HFF-Myc (cell line): ENCODE measurements at regions not wholly inside any gene's neighbourhood (a gene's known extent, or its start where the extent isn't known, plus 50 kb on each side); places are given as distances from the start of the nearest gene placed in this dataset.
"Not testable (repeated sequence)": the region's sequence is repeated elsewhere in the genome, so short reads cannot be mapped to it uniquely, and the experiment has no call there.

Experiments
- DNase-seq: peaks from one replicate; pipeline ENCODE4 v3.0.0-alpha.2; 2011; ENCODE audit warnings: low read depth; ENCODE audit errors: extremely low read depth
- H3K4me3 ChIP-seq: replicated peaks from 2 replicates; pipeline ENCODE4 v1.5.1; 2011; ENCODE audit warnings: low read depth, mild to moderate bottlenecking, control low read depth, low read length
- TF ChIP-seq, protein P1 (sequence below): IDR thresholded peaks from 2 replicates; pipeline ENCODE4 v1.5.1; 2012; ENCODE audit warnings: mild to moderate bottlenecking, low read depth, low read length, control low read depth; ENCODE audit errors: missing control alignments

DNA sequence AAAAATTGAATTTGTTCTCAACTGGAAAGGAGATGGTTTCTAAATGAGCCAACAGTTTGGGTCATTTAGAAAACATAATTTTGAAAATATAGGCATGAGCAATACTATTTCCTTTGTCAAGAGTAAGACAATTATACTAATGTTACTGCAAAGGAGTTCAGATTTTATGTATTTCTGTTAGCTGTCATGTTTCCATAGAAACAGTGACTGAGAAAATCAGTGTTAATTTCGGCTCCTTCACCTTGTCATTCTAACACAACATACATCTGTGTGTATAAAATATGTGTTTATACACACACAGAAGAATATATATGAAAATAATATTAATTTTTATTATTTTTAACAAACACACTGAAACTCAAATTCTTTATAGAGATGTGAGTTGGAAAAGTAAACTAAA, 178.0 kb upstream of the SPHKAP start:
- DNase-seq: no peak
- TF ChIP-seq, protein P1, sequence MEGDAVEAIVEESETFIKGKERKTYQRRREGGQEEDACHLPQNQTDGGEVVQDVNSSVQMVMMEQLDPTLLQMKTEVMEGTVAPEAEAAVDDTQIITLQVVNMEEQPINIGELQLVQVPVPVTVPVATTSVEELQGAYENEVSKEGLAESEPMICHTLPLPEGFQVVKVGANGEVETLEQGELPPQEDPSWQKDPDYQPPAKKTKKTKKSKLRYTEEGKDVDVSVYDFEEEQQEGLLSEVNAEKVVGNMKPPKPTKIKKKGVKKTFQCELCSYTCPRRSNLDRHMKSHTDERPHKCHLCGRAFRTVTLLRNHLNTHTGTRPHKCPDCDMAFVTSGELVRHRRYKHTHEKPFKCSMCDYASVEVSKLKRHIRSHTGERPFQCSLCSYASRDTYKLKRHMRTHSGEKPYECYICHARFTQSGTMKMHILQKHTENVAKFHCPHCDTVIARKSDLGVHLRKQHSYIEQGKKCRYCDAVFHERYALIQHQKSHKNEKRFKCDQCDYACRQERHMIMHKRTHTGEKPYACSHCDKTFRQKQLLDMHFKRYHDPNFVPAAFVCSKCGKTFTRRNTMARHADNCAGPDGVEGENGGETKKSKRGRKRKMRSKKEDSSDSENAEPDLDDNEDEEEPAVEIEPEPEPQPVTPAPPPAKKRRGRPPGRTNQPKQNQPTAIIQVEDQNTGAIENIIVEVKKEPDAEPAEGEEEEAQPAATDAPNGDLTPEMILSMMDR: no peak
- H3K4me3 ChIP-seq: no peak overlapping the region

DNA sequence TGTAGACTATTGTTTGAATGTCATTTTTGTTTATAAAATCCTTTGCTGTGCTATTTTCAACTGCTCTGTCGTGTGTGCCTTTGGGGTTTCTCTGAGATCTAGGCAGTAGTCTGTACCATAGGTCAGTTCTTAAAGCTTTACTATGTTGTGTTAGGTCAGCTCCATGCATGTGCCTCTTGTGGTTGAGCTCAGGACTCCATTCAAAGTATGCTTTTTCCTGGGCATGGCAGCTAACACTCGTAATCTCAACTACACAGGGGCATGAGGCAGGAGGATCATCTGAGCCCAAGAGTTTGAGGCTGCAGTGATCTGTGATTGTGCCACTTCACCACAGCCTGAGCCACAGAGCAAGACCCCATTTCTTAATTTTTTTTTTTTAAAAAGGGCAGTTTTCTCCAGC, 174.4 kb upstream of the SPHKAP start:
- DNase-seq: no peak

DNA sequence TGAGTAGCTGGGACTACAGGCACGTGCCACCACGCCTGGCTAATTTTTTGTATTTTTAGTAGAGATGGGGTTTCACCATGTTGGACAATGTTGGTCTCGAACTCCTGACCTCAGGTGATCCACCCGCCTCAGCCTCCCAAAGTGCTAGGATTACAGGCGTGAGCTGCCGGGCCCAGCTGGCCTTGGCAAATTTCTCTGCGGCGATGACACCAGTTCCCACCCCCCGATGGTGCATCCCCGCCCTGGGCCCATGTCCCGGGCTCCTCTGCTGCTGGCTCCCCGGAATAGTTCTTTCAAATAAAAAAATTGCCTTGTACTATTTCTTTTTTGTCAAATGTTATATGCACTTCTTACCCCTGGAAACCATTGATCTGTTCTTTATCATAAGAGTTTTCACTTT, 171.5 kb upstream of the SPHKAP start:
- not testable (repeated sequence) for DNase-seq, H3K4me3 ChIP-seq

More for the DNA sequence above, 174.4 kb upstream of the SPHKAP start:
- H3K4me3 ChIP-seq: no peak overlapping the region
- TF ChIP-seq, protein P1: no peak

DNA sequence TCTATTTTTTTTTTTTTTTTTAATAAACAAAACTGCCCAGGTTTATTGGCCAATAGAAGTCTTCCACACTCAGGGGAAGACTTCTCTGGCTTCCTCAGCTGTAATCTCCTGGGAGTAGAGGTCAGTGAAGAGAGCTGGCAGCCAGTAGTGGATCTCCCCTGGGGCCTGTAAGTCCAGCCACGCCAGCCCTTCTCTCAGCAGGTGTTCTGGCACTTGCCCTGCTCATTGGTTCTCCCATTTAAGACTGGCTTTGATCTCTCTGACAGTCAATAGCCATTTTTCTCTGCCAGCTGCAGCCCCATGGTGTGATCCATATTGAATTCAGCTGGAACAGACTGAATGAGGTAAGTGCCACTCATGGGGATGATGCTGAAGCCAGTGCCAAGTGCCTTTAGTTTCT, 170.6 kb upstream of the SPHKAP start:
- no peak for DNase-seq
- H3K4me3 ChIP-seq: no peak overlapping the region
- TF ChIP-seq, protein P1: no peak

DNA sequence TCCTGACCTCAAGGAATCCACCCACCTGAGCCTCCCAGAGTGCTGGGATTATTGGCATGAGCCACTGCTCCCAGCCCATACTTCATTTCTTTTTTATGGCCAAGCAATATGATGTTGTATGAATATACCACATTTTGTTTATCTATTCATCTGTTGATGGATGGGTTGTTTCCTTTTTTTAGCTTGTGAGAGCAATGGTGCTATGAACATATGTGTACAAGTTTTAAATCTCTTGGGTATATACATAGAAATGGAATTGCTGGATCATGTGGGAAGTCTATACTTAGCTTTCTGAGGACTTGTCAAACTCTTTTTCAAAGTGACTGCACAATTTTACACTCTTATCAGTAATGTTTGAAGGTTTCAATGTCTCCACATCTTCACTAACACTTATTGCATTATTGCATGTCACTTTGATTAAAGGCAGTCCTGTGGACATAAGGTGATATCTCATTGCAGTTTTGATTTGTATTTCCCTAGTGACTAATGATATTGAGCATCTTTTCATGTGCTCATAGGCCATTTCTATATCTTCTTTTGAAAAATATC, 167.1 kb upstream of the SPHKAP start:
- no peak overlapping the region for H3K4me3 ChIP-seq
- TF ChIP-seq, protein P1: no peak
- DNase-seq: no peak

DNA sequence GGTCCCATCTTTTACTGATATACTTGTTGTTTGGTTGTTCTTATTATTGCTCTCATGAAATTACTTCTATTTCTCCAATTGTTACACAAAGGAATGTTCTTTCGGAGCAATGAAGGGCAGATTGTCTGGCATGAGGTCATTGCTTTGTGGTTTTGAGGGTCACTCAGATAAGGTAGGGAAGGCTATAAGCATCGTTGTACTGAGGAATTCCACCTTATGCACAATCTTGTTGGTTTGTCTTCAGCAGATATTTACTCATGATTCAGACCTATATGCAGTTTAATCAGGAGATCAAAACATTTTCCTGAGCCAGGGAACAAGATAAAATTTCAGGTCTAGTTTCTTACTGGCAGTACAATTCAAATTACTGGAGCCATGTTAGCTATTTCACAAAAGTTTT, 163.0 kb upstream of the SPHKAP start:
- TF ChIP-seq, protein P1: no peak
- DNase-seq: no peak
- H3K4me3 ChIP-seq: no peak overlapping the region

DNA sequence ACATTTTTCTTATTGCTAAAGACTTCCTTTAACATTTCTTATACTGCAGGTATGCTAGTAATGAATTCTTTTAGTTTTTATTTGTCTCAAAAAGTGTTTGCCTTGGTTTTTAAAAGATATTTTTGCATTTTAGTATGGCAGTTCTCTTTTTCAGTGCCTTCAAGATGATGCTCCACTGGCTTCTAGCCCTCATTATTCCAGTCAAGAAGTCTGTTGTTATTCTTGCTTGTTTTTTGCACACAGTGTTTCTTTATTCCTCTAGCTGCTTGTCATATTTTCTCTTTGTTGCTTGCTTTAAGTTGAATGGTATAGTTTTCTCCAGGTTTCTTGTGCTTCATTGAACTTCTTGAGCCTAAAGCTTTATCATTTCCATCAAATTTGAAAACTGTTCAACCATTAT, 158.0 kb upstream of the SPHKAP start:
- TF ChIP-seq, protein P1: no peak
- DNase-seq: no peak
- H3K4me3 ChIP-seq: no peak overlapping the region
